GM06990 (cell line): ENCODE measurements at regions not wholly inside any gene's neighbourhood (a gene's known extent, or its start where the extent isn't known, plus 50 kb on each side); places are given as distances from the start of the nearest gene placed in this dataset.

Experiments used
- DNase-seq: peaks from one replicate; pipeline ENCODE4 v3.0.0-alpha.2; 2011; ENCODE audit not compliant: insufficient read length; ENCODE audit errors: extremely low read depth
- H3K27me3 ChIP-seq: replicated peaks from 2 replicates; pipeline ENCODE4 v1.6.0; 2011; ENCODE audit warnings: low read length; ENCODE audit not compliant: control insufficient read depth, insufficient read depth
- H3K36me3 ChIP-seq: 2 replicates; pipeline ENCODE4 v1.5.1; 2011; ENCODE audit warnings: low read length; ENCODE audit not compliant: control insufficient read depth, insufficient read depth
- H3K4me3 ChIP-seq: replicated peaks from 2 replicates; pipeline ENCODE4 v1.5.1; 2011; ENCODE audit warnings: low read depth, mild to moderate bottlenecking, control low read depth, low read length
- CTCF ChIP-seq: IDR thresholded peaks from 2 replicates; pipeline ENCODE4 v1.5.1; 2011; ENCODE audit warnings: low read length, control low read depth, mild to moderate bottlenecking, inconsistent platforms; ENCODE audit not compliant: insufficient read depth, poor library complexity, severe bottlenecking

- DNase-seq: no peak
- Histone ChIP-seq H3K36me3 (no peaks in the 10 kb centered on the region), H3K27me3 (no peaks in the 10 kb centered on the region), H3K4me3 (no peak overlapping the region)
- TF ChIP-seq CTCF: no peak
Measured at GRCh38 chr4:126736133-126736518, 896.6 kb upstream of the INTU start.

- no peak for DNase-seq
- Histone ChIP-seq H3K4me3 (no peak overlapping the region), H3K27me3 (no peaks in the 10 kb centered on the region), H3K36me3 (no peaks in the 10 kb centered on the region)
- TF ChIP-seq CTCF: no peak
Measured at GRCh38 chr4:126737899-126738526, 894.7 kb upstream of the INTU start.

GRCh38 chr4:126738527-126738923, 894.2 kb upstream of the INTU start:
- H3K4me3 ChIP-seq: no peak overlapping the region
- no peaks in the 10 kb centered on the region for H3K36me3 ChIP-seq
- no peaks in the 10 kb centered on the region for H3K27me3 ChIP-seq
- no peak for DNase-seq
- no peak for TF ChIP-seq CTCF

DNA sequence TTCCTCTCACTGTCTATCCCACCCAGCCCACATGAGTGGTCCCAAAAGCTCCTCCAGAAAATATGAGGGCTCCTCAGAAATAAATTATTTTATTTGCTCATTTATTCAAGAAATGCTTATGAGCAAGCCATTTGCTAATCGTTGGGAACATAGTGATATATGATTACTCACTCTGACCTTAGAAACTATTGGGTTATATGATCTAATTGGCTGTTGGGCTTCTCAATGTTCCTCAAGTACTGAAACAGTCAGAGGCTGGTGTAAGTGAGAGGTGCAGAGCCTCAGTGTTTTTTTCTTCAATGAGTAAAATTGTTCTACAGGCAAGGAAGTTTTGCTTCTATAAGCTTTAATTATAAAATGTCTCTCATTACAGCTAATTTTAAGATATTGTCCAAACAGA, 893.8 kb upstream of the INTU start:
- TF ChIP-seq CTCF: no peak
- no peak for DNase-seq
- no peaks in the 10 kb centered on the region for H3K36me3 ChIP-seq

GRCh38 chr4:126740687-126741086, 892.1 kb upstream of the INTU start:
- no peak for TF ChIP-seq CTCF
- no peaks in the 10 kb centered on the region for H3K27me3 ChIP-seq
- H3K4me3 ChIP-seq: no peak overlapping the region
- H3K36me3 ChIP-seq: no peaks in the 10 kb centered on the region
- no peak for DNase-seq

More for the DNA sequence above, 893.8 kb upstream of the INTU start:
- no peaks in the 10 kb centered on the region for H3K27me3 ChIP-seq
- H3K4me3 ChIP-seq: no peak overlapping the region

- Histone ChIP-seq H3K4me3 (no peak overlapping the region), H3K27me3 (no peaks in the 10 kb centered on the region)
- no peak for DNase-seq
Measured at GRCh38 chr4:126742048-126742447, 890.7 kb upstream of the INTU start.

More at GRCh38 chr4:126742048-126742447, 890.7 kb upstream of the INTU start:
- H3K36me3 ChIP-seq: no peaks in the 10 kb centered on the region
- no peak for TF ChIP-seq CTCF
